DMS153 treated with DMSO at 0.1 percent for 48 hours (cell line): ENCODE measurements at regions not wholly inside any gene's neighbourhood (a gene's known extent, or its start where the extent isn't known, plus 50 kb on each side); places are given as distances from the start of the nearest gene placed in this dataset.
"Not testable (repeated sequence)": the region's sequence is repeated elsewhere in the genome, so short reads cannot be mapped to it uniquely, and the experiment has no call there.

Experiments used
- DNase-seq: peaks from one replicate; lab custom pipeline; 2025; ENCODE audit not compliant: unreplicated experiment; lab: John Stamatoyannopoulos, UW

- DNase-seq: no peak
Observed at GRCh38 chr3:87435926-87436620, 159.7 kb upstream of the POU1F1 start.

GRCh38 chr3:87433445-87433844 lies 157.1 kb upstream of the POU1F1 start:
- DNase-seq: not testable (repeated sequence)

GRCh38 chr3:87426918-87427317 lies 150.5 kb upstream of the POU1F1 start:
- no peak for DNase-seq

- no peak for DNase-seq
Observed at GRCh38 chr3:87425056-87425455, 148.7 kb upstream of the POU1F1 start.

- no peak for DNase-seq
Observed at GRCh38 chr3:87423336-87423735, 147.0 kb upstream of the POU1F1 start.

- DNase-seq: no peak
Observed at GRCh38 chr3:87422333-87422732, 145.9 kb upstream of the POU1F1 start.

GRCh38 chr3:87420171-87420570 lies 143.8 kb upstream of the POU1F1 start:
- no peak for DNase-seq

- no peak for DNase-seq
Observed at GRCh38 chr3:87414271-87414670, 137.9 kb upstream of the POU1F1 start.

- no peak for DNase-seq
Observed at GRCh38 chr3:87413814-87414213, 137.4 kb upstream of the POU1F1 start.

- no peak for DNase-seq
Observed at GRCh38 chr3:87410110-87410509, 133.7 kb upstream of the POU1F1 start.

- no peak for DNase-seq
Observed at GRCh38 chr3:87398168-87398801, 121.9 kb upstream of the POU1F1 start.

- DNase-seq: no peak
Observed at GRCh38 chr3:87397211-87397610, 120.8 kb upstream of the POU1F1 start.

GRCh38 chr3:87390821-87391220 lies 114.4 kb upstream of the POU1F1 start:
- no peak for DNase-seq

GRCh38 chr3:87390353-87390752 lies 114.0 kb upstream of the POU1F1 start:
- DNase-seq: no peak

GRCh38 chr3:87375231-87375682 lies 98.9 kb upstream of the POU1F1 start:
- DNase-seq: no peak

GRCh38 chr3:87370007-87370406 lies 93.6 kb upstream of the POU1F1 start:
- peak; percentile 67 for DNase-seq

GRCh38 chr3:87367736-87368135 lies 91.4 kb upstream of the POU1F1 start:
- peak; percentile 28 for DNase-seq

- no peak for DNase-seq
Observed at GRCh38 chr3:87363721-87364120, 87.3 kb upstream of the POU1F1 start.

GRCh38 chr3:87361956-87362355 lies 85.6 kb upstream of the POU1F1 start:
- no peak for DNase-seq

GRCh38 chr3:87361271-87361670 lies 84.9 kb upstream of the POU1F1 start:
- no peak for DNase-seq

- peak; percentile 62 for DNase-seq
Observed at GRCh38 chr3:87359826-87360225, 83.4 kb upstream of the POU1F1 start.

GRCh38 chr3:87359025-87359424 lies 82.6 kb upstream of the POU1F1 start:
- no peak for DNase-seq

- no peak for DNase-seq
Observed at GRCh38 chr3:87358066-87358465, 81.7 kb upstream of the POU1F1 start.
